ENCODE measurements at regions not wholly inside any gene's neighbourhood (a gene's known extent, or its start where the extent isn't known, plus 50 kb on each side); places are given as distances from the start of the nearest gene placed in this dataset.

DNA sequence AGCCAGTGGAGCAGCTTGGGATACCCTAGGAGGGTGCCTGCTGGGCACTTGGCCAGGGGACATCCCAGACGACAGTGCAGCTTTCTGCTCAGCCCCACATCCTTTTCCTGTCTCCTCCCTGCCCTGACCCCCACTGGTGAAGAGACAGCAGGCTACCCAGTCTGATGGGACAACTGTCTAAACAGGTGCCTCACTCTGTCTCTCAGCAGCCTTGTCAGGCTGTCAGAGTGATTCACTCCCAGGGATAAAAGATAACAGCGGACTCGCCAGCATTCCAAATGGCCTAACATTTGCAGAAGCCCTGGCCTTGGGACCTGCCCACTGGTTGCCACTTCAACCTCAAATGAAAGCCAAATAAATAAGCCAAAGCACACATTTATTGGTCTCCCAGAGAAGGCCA is 318.6 kb upstream of the PLET1 start:
- no peaks in the 10 kb centered on the region for H4K20me1 ChIP-seq (ENCODE audit: insufficient read depth)
- no peaks in the 10 kb centered on the region for H3K79me2 ChIP-seq (ENCODE audit: insufficient read depth, low read depth)
- H3K4me3 ChIP-seq (IDR thresholded peaks at IDR 0.05; ENCODE audit: insufficient read depth, low read depth, low read length) = no peak overlapping the region
- TF ChIP-seq, protein P1, sequence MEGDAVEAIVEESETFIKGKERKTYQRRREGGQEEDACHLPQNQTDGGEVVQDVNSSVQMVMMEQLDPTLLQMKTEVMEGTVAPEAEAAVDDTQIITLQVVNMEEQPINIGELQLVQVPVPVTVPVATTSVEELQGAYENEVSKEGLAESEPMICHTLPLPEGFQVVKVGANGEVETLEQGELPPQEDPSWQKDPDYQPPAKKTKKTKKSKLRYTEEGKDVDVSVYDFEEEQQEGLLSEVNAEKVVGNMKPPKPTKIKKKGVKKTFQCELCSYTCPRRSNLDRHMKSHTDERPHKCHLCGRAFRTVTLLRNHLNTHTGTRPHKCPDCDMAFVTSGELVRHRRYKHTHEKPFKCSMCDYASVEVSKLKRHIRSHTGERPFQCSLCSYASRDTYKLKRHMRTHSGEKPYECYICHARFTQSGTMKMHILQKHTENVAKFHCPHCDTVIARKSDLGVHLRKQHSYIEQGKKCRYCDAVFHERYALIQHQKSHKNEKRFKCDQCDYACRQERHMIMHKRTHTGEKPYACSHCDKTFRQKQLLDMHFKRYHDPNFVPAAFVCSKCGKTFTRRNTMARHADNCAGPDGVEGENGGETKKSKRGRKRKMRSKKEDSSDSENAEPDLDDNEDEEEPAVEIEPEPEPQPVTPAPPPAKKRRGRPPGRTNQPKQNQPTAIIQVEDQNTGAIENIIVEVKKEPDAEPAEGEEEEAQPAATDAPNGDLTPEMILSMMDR (conservative IDR thresholded peaks at IDR 0.05; ENCODE audit: low read depth, low read length) = no peak
- H2AFZ ChIP-seq (ENCODE audit: low read depth) = no peak overlapping the region
- no peak overlapping the region for H3K9ac ChIP-seq
- no peak overlapping the region for H3K4me2 ChIP-seq
- no peaks in the 10 kb centered on the region for H3K27me3 ChIP-seq (ENCODE audit: insufficient read depth, low read depth)
- no peaks in the 10 kb centered on the region for H3K36me3 ChIP-seq (ENCODE audit: insufficient read depth)
- H3K27ac ChIP-seq = no peak overlapping the region
- peaks cover 26% of the 10 kb centered on the region for H3K4me1 ChIP-seq (ENCODE audit: low read depth, poor library complexity, severe bottlenecking)

DNA sequence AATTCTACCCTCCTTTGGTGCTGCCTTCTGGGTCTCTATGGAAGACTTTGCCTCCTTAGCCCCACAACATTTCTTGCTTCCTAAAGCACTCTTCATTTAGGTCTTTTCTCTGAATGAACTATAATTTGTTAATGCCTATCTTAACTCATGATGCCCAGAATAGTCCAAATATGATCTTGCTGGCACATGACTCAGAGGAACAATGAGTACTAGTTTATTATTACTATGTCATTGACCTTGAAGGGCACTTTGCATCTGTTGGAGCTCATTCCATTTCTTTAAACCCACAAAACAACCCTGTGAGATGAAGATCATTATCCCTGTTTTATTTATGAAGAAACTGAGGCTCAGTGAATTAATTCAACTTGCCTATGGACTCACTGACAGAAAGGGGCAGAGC is 320.2 kb upstream of the PLET1 start:
- H3K9ac ChIP-seq = no peak overlapping the region
- H3K27me3 ChIP-seq (ENCODE audit: insufficient read depth, low read depth) = no peaks in the 10 kb centered on the region
- TF ChIP-seq, protein P1 (conservative IDR thresholded peaks at IDR 0.05; ENCODE audit: low read depth, low read length) = no peak
- no peak overlapping the region for H3K4me3 ChIP-seq (IDR thresholded peaks at IDR 0.05; ENCODE audit: insufficient read depth, low read depth, low read length)
- no peaks in the 10 kb centered on the region for H3K36me3 ChIP-seq (ENCODE audit: insufficient read depth)
- no peaks in the 10 kb centered on the region for H3K79me2 ChIP-seq (ENCODE audit: insufficient read depth, low read depth)
- H3K27ac ChIP-seq = no peak overlapping the region
- no peak overlapping the region for H3K4me2 ChIP-seq
- H2AFZ ChIP-seq (ENCODE audit: low read depth) = no peak overlapping the region
- H4K20me1 ChIP-seq (ENCODE audit: insufficient read depth) = no peaks in the 10 kb centered on the region
- peaks cover 27% of the 10 kb centered on the region for H3K4me1 ChIP-seq (ENCODE audit: low read depth, poor library complexity, severe bottlenecking)

DNA sequence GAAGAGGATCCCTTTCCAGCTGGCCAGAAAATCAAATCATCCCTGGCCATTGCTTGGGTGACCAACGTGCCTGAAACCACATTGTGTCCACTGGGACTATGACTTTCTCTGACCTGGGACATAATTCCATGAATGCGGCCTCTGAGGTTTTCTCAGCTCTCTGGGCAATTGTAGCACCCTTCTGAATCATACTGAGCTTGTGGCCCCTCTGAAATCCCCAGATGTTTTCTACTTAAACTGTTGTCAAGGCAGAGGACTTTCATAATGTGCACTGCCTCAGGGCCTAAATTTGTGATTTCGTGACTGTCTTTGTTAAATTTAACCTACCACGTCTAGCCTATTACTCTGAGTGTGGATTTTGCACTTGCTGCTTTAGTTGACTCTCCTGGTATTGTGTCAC is 321.1 kb upstream of the PLET1 start:
- no peaks in the 10 kb centered on the region for H4K20me1 ChIP-seq (ENCODE audit: insufficient read depth)
- H3K79me2 ChIP-seq (ENCODE audit: insufficient read depth, low read depth) = no peaks in the 10 kb centered on the region
- H3K9ac ChIP-seq = no peak overlapping the region
- TF ChIP-seq, protein P1 (conservative IDR thresholded peaks at IDR 0.05; ENCODE audit: low read depth, low read length) = no peak
- peaks cover 27% of the 10 kb centered on the region for H3K4me1 ChIP-seq (ENCODE audit: low read depth, poor library complexity, severe bottlenecking)
- no peak overlapping the region for H2AFZ ChIP-seq (ENCODE audit: low read depth)
- no peaks in the 10 kb centered on the region for H3K27me3 ChIP-seq (ENCODE audit: insufficient read depth, low read depth)
- H3K4me3 ChIP-seq (IDR thresholded peaks at IDR 0.05; ENCODE audit: insufficient read depth, low read depth, low read length) = no peak overlapping the region
- no peak overlapping the region for H3K27ac ChIP-seq
- H3K4me2 ChIP-seq = no peak overlapping the region
- H3K36me3 ChIP-seq (ENCODE audit: insufficient read depth) = no peaks in the 10 kb centered on the region

DNA sequence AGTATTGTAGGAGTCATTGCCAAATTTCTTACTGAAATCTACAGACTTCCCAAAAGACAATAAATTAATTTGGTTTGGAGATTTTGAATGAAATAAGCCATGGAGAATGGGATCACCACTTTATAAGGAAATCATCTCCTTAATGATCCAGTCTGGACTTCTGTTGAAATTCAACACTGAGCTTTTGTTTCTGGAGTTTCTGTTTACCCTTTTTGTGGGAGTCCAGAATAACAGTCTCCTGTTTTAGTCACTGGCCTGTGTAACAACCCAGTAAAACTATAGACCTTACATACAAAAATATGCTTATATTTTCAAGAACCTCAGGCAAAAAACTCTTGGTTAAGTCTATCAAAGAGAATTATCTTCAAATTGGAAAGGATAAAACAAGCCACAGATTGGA is 321.7 kb upstream of the PLET1 start:
- H3K4me3 ChIP-seq (IDR thresholded peaks at IDR 0.05; ENCODE audit: insufficient read depth, low read depth, low read length) = no peak overlapping the region
- H3K27ac ChIP-seq = no peak overlapping the region; the same call in 1 of the 2 replicates
- no peaks in the 10 kb centered on the region for H4K20me1 ChIP-seq (ENCODE audit: insufficient read depth)
- H3K4me1 ChIP-seq (ENCODE audit: low read depth, poor library complexity, severe bottlenecking) = peaks cover 27% of the 10 kb centered on the region
- no peaks in the 10 kb centered on the region for H3K27me3 ChIP-seq (ENCODE audit: insufficient read depth, low read depth)
- H3K36me3 ChIP-seq (ENCODE audit: insufficient read depth) = no peaks in the 10 kb centered on the region
- H3K4me2 ChIP-seq = peak overlapping the region; percentile 39; the same call in 1 of the 2 replicates
- TF ChIP-seq, protein P1 (conservative IDR thresholded peaks at IDR 0.05; ENCODE audit: low read depth, low read length) = no peak
- no peaks in the 10 kb centered on the region for H3K79me2 ChIP-seq (ENCODE audit: insufficient read depth, low read depth)
- H3K9ac ChIP-seq = no peak overlapping the region
- no peak overlapping the region for H2AFZ ChIP-seq (ENCODE audit: low read depth)
